PC-3 (cell line): ENCODE measurements at regions not wholly inside any gene's neighbourhood (a gene's known extent, or its start where the extent isn't known, plus 50 kb on each side); places are given as distances from the start of the nearest gene placed in this dataset.

Experiments used
- ATAC-seq: fragments of 200-7000 bp; cut with Tn5 transposase; 2 replicates; pipeline ENCODE4 v1.9.1; 2020; ENCODE audit warnings: mild to moderate bottlenecking, moderate library complexity
- BruUV-seq: library from RNA; stranded (reverse); fragments of 400-500 nt; replicated peaks from 2 replicates; lab custom pipeline; 2021; lab: Mats Ljungman, UMichigan
- CTCF ChIA-PET: fragments of 300-600 bp; sonication (Branson Sonifier 250); formaldehyde crosslinking; loops from one replicate; lab custom pipeline; 2022; ENCODE audit warnings: antibody characterized with exemption; lab: Charles Lee
- POLR2A ChIA-PET: fragments of 300-600 bp; sonication (Branson Sonifier 250); formaldehyde crosslinking; loops from one replicate; lab custom pipeline; 2022; ENCODE audit warnings: antibody characterized with exemption; ENCODE audit not compliant: unreplicated experiment; lab: Charles Lee
- DNase-seq: peaks from one replicate; pipeline ENCODE4 v3.0.0-alpha.2; 2015
- H2AFZ ChIP-seq: fragments of 300-600 bp; sonication (generic); 2 replicates; pipeline ENCODE4 v1.6.0; 2016; ENCODE audit warnings: antibody characterized with exemption, low read length
- H3F3A ChIP-seq: fragments of 300-600 bp; sonication (generic); one replicate; pipeline ENCODE4 v1.6.0; 2017; ENCODE audit warnings: antibody characterized with exemption, low read length, control low read depth, mild to moderate bottlenecking; ENCODE audit not compliant: unreplicated experiment
- H3K27ac ChIP-seq: fragments of 300-600 bp; sonication (generic); 2 replicates; pipeline ENCODE4 v1.5.1; 2016; ENCODE audit warnings: mild to moderate bottlenecking, low read length
- H3K27me3 ChIP-seq: fragments of 300-600 bp; sonication (generic); 2 replicates; pipeline ENCODE4 v1.6.1; 2016; ENCODE audit warnings: low read length, mixed read lengths
- H3K36me3 ChIP-seq: fragments of 300-600 bp; sonication (generic); 2 replicates; pipeline ENCODE4 v1.6.1; 2016; ENCODE audit warnings: low read depth, mixed run types, low read length, mixed read lengths
- H3K4me1 ChIP-seq: fragments of 300-600 bp; sonication (generic); 2 replicates; pipeline ENCODE4 v1.5.1; 2016; ENCODE audit warnings: low read length; ENCODE audit not compliant: insufficient read depth
- H3K4me2 ChIP-seq: fragments of 300-600 bp; sonication (generic); 2 replicates; pipeline ENCODE4 v1.6.0; 2016; ENCODE audit warnings: low read length
- H3K4me3 ChIP-seq: fragments of 300-600 bp; sonication (generic); 2 replicates; pipeline ENCODE4 v1.5.1; 2016; ENCODE audit warnings: mild to moderate bottlenecking, low read length, mixed read lengths
- H3K79me2 ChIP-seq: fragments of 300-600 bp; sonication (generic); 2 replicates; pipeline ENCODE4 v1.6.1; 2017; ENCODE audit warnings: low read length, mixed read lengths
- H3K9ac ChIP-seq: fragments of 300-600 bp; sonication (generic); 2 replicates; pipeline ENCODE4 v1.6.0; 2016; ENCODE audit warnings: mild to moderate bottlenecking, low read length
- H3K9me2 ChIP-seq: fragments of 300-600 bp; sonication (generic); replicated peaks from 2 replicates; pipeline ENCODE4 v1.6.1; 2016; ENCODE audit warnings: mixed run types, low read length, mixed read lengths
- H3K9me3 ChIP-seq: fragments of 300-600 bp; sonication (generic); 2 replicates; pipeline ENCODE4 v1.6.1; 2016; ENCODE audit warnings: low read length, mixed read lengths
- H4K20me1 ChIP-seq: fragments of 300-600 bp; sonication (generic); 2 replicates; pipeline ENCODE4 v1.6.1; 2016; ENCODE audit warnings: low read length, mixed read lengths
- EZH2 ChIP-seq: fragments of 300-600 bp; sonication (generic); IDR thresholded peaks from one replicate; pipeline ENCODE4 v1.6.1; 2017; ENCODE audit warnings: antibody characterized with exemption, mild to moderate bottlenecking, low read length; ENCODE audit not compliant: unreplicated experiment
- EZH2phosphoT487 ChIP-seq: fragments of 300-600 bp; sonication (generic); IDR thresholded peaks from 2 replicates; pipeline ENCODE4 v1.6.1; 2018; ENCODE audit warnings: mild to moderate bottlenecking, antibody characterized with exemption, low read length, borderline replicate concordance
- intact Hi-C: fragments of 100-400 bp; cut with micrococcal nuclease; formaldehyde crosslinking; loops from 2 replicates; pipeline ENCODE4 v1.9.0; 2023
- TF ChIP-seq, protein P1 (sequence below): fragments of 300-600 bp; sonication (generic); conservative IDR thresholded peaks from 2 replicates; pipeline ENCODE4 v1.5.1; 2017; ENCODE audit warnings: antibody characterized with exemption, low read depth, mild to moderate bottlenecking, low read length

DNA sequence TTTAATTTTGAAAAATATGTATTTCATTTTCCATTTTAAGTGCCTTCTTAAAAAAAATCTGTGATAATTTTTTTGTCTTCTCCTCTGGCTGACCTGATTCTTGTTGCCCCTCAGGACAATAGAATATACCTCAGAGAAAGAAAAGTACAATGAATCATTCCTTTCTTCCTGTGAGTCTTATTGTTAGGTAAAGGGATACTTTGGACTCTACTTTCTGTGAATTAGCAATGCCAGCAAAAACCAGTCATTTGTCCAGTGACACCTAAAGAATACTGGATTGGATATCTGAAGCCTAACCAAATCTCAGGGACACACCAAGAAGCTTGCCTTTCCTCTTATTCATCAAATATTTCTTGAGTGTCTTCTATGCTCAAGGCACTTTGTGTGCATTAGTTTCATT lies 102.1 kb downstream of the AREG start:
- Histone ChIP-seq H3F3A (no peaks in the 10 kb centered on the region), H3K27ac (peak overlapping the region; percentile 29), H3K4me3 (no peak overlapping the region), H3K4me1 (peaks cover 33% of the 10 kb centered on the region), H2AFZ (no peak overlapping the region), H3K4me2 (peak overlapping the region; percentile 35), H3K36me3 (no peaks in the 10 kb centered on the region), H3K27me3 (no peaks in the 10 kb centered on the region), H3K9me3 (no peaks in the 10 kb centered on the region), H4K20me1 (no peaks in the 10 kb centered on the region), H3K9me2 (no peaks in the 10 kb centered on the region), H3K9ac (no peak overlapping the region), H3K79me2 (no peaks in the 10 kb centered on the region)
- ATAC-seq, result peak; percentile 62
- intact Hi-C loops, result no loop called here
- BruUV-seq, result no TSS peak
- TF ChIP-seq, protein P1, sequence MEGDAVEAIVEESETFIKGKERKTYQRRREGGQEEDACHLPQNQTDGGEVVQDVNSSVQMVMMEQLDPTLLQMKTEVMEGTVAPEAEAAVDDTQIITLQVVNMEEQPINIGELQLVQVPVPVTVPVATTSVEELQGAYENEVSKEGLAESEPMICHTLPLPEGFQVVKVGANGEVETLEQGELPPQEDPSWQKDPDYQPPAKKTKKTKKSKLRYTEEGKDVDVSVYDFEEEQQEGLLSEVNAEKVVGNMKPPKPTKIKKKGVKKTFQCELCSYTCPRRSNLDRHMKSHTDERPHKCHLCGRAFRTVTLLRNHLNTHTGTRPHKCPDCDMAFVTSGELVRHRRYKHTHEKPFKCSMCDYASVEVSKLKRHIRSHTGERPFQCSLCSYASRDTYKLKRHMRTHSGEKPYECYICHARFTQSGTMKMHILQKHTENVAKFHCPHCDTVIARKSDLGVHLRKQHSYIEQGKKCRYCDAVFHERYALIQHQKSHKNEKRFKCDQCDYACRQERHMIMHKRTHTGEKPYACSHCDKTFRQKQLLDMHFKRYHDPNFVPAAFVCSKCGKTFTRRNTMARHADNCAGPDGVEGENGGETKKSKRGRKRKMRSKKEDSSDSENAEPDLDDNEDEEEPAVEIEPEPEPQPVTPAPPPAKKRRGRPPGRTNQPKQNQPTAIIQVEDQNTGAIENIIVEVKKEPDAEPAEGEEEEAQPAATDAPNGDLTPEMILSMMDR, result no peak
- no peak for TF ChIP-seq EZH2
- no peak for TF ChIP-seq EZH2phosphoT487
- ChIA-PET POLR2A (no interaction called here), CTCF (no interaction called here)
- DNase-seq, result peak; percentile 56

DNA sequence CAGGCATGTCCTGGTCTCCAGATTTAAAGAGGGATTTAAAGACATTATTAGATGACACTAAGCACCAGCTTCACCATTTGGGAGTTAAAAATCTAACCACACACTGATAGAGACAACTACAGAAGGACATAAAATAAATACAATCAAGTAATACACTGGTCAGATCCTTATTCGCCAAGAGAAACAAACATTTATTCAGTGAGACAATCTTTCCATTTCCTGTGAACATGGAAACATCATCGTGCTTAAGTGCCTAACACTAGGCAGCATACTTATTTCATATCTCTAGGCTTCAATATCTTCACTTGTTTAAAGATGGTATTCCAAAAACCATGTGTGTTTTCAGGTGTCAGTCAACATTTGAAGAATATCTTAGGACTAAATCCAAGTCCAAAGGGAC lies 103.6 kb downstream of the AREG start:
- ChIA-PET POLR2A (no interaction called here), CTCF (no interaction called here)
- Histone ChIP-seq H3K4me2 (no peak overlapping the region), H2AFZ (no peak overlapping the region), H3K79me2 (no peaks in the 10 kb centered on the region), H3K27me3 (no peaks in the 10 kb centered on the region), H3K4me1 (peaks cover 33% of the 10 kb centered on the region), H3F3A (no peaks in the 10 kb centered on the region), H3K9ac (no peak overlapping the region), H3K36me3 (no peaks in the 10 kb centered on the region), H4K20me1 (no peaks in the 10 kb centered on the region), H3K9me2 (no peaks in the 10 kb centered on the region), H3K9me3 (no peaks in the 10 kb centered on the region), H3K27ac (no peak overlapping the region), H3K4me3 (no peak overlapping the region)
- no TSS peak for BruUV-seq
- intact Hi-C loops, result no loop called here
- DNase-seq, result no peak
- TF ChIP-seq EZH2 (no peak), EZH2phosphoT487 (no peak)
- TF ChIP-seq, protein P1, result no peak
- ATAC-seq, result no peak

DNA sequence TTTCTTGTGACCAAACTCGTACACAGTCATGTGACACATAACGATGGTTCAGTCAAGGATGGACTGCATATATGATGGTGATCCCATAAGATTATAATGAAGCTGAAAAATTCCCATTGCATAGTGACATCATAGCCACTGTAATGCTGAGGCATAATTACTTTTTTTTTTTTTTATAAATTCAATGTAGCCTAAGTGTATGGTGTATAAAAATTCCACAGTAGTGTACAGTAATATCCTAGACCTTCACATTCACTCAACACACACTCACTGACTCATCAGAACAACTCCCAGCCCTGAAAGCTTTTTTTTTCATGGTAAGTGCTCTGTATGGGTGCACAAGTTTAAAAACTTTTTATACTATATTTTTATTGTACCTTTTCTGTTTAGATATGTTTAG lies 105.0 kb downstream of the AREG start:
- Histone ChIP-seq H3K27me3 (no peaks in the 10 kb centered on the region), H3K36me3 (no peaks in the 10 kb centered on the region), H3K9me2 (no peaks in the 10 kb centered on the region), H3K9me3 (no peaks in the 10 kb centered on the region), H4K20me1 (no peaks in the 10 kb centered on the region), H3K4me3 (no peak overlapping the region), H3K9ac (no peak overlapping the region), H3K79me2 (no peaks in the 10 kb centered on the region), H3K27ac (no peak overlapping the region), H2AFZ (no peak overlapping the region), H3F3A (no peaks in the 10 kb centered on the region), H3K4me1 (peaks cover 32% of the 10 kb centered on the region), H3K4me2 (no peak overlapping the region)
- CTCF ChIA-PET, result interaction anchor here (0.6 kb wide), 1 partner anchor 74 kb away, joined by 3 read pairs; no protein-coding TSS in a partner anchor
- no TSS peak for BruUV-seq
- DNase-seq, result peak; percentile 30
- ATAC-seq, result no peak; the same call in 1 of the 2 replicates
- TF ChIP-seq EZH2 (no peak), EZH2phosphoT487 (no peak)
- TF ChIP-seq, protein P1, result no peak
- POLR2A ChIA-PET, result interaction anchor here (0.5 kb wide), 1 partner anchor 364 kb away, joined by 3 read pairs; no protein-coding TSS in a partner anchor
- intact Hi-C loops, result no loop called here
